HepG2 (cell line): ENCODE measurements at regions not wholly inside any gene's neighbourhood (a gene's known extent, or its start where the extent isn't known, plus 50 kb on each side); places are given as distances from the start of the nearest gene placed in this dataset.

Experiments used
- PATZ1 ChIP-seq: sonication (generic); formaldehyde crosslinking; IDR thresholded peaks from 2 replicates; pipeline ENCODE4 v1.4.0; 2020; ENCODE audit warnings: missing genetic modification reagents
- SMYD3 ChIP-seq: sonication (generic); formaldehyde crosslinking; IDR thresholded peaks from 2 replicates; pipeline ENCODE4 v1.8.1; 2023; ENCODE audit warnings: mild to moderate bottlenecking, missing genetic modification reagents
- TFAP4 ChIP-seq: sonication (generic); IDR thresholded peaks from 2 replicates; pipeline ENCODE4 v1.6.1; 2016; ENCODE audit warnings: low read depth, borderline replicate concordance
- ZFP1 ChIP-seq: IDR thresholded peaks from 2 replicates; pipeline ENCODE4 v1.6.1; 2016
- ZNF687 ChIP-seq: sonication (generic); formaldehyde crosslinking; IDR thresholded peaks from 2 replicates; pipeline ENCODE4 v1.5.1; 2020; ENCODE audit warnings: mild to moderate bottlenecking, missing genetic modification reagents, moderate library complexity
- ZNF784 ChIP-seq: sonication (generic); formaldehyde crosslinking; IDR thresholded peaks from 2 replicates; pipeline ENCODE4 v1.5.1; 2020; ENCODE audit warnings: missing genetic modification reagents, mild to moderate bottlenecking, borderline replicate concordance
- TF ChIP-seq, protein P1 (sequence below): sonication (generic); formaldehyde crosslinking; conservative IDR thresholded peaks from 2 replicates; pipeline ENCODE4 v1.4.0; 2020; ENCODE audit warnings: missing genetic modification reagents

GRCh38 chr2:41723526-41723925 lies 324.3 kb upstream of the PKDCC start (continued):
- TF ChIP-seq ZNF687 (CRISPR knock-in tag) (no peak), PATZ1 (CRISPR knock-in tag) (no peak), ZFP1 (CRISPR knock-in tag) (no peak), ZNF784 (CRISPR knock-in tag) (no peak), SMYD3 (CRISPR knock-in tag) (no peak), TFAP4 (no peak)
- TF ChIP-seq, protein P1, sequence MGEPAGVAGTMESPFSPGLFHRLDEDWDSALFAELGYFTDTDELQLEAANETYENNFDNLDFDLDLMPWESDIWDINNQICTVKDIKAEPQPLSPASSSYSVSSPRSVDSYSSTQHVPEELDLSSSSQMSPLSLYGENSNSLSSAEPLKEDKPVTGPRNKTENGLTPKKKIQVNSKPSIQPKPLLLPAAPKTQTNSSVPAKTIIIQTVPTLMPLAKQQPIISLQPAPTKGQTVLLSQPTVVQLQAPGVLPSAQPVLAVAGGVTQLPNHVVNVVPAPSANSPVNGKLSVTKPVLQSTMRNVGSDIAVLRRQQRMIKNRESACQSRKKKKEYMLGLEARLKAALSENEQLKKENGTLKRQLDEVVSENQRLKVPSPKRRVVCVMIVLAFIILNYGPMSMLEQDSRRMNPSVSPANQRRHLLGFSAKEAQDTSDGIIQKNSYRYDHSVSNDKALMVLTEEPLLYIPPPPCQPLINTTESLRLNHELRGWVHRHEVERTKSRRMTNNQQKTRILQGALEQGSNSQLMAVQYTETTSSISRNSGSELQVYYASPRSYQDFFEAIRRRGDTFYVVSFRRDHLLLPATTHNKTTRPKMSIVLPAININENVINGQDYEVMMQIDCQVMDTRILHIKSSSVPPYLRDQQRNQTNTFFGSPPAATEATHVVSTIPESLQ = no peak
- TF ChIP-seq, all 625 proteins: peak for 0
